Skeletal muscle cell (primary cell): ENCODE measurements at regions not wholly inside any gene's neighbourhood (a gene's known extent, or its start where the extent isn't known, plus 50 kb on each side); places are given as distances from the start of the nearest gene placed in this dataset.
"Not testable (repeated sequence)": the region's sequence is repeated elsewhere in the genome, so short reads cannot be mapped to it uniquely, and the experiment has no call there.

ENCODE experiments used
- DNase-seq: peaks from one replicate; pipeline ENCODE4 v3.0.0-alpha.2; 2010; ENCODE audit warnings: low read depth
- H3K4me3 ChIP-seq: 2 replicates; pipeline ENCODE4 v1.5.1; 2011; ENCODE audit warnings: low read depth, mild to moderate bottlenecking, control low read depth, low read length, moderate library complexity

GRCh38 chr10:20443094-20443493 lies 454.0 kb downstream of the NEBL start:
- no peak overlapping the region for H3K4me3 ChIP-seq
- no peak for DNase-seq

- H3K4me3 ChIP-seq = no peak overlapping the region
- DNase-seq = no peak
Measured at GRCh38 chr10:20429742-20430141, 467.4 kb downstream of the NEBL start.

GRCh38 chr10:20427821-20428220 lies 469.3 kb downstream of the NEBL start:
- H3K4me3 ChIP-seq = no peak overlapping the region
- DNase-seq = no peak

GRCh38 chr10:20418286-20418685 lies 478.8 kb downstream of the NEBL start:
- no peak overlapping the region for H3K4me3 ChIP-seq
- DNase-seq = no peak

- no peak for DNase-seq
- no peak overlapping the region for H3K4me3 ChIP-seq
Measured at GRCh38 chr10:20417791-20418190, 479.3 kb downstream of the NEBL start.

- H3K4me3 ChIP-seq = no peak overlapping the region
- DNase-seq = no peak
Measured at GRCh38 chr10:20415684-20416083, 481.4 kb downstream of the NEBL start.

- no peak for DNase-seq
- no peak overlapping the region for H3K4me3 ChIP-seq
Measured at GRCh38 chr10:20407357-20407756, 489.8 kb downstream of the NEBL start.

GRCh38 chr10:20406281-20407104 lies 490.6 kb downstream of the NEBL start:
- no peak for DNase-seq
- no peak overlapping the region for H3K4me3 ChIP-seq

GRCh38 chr10:20405761-20406160 lies 491.4 kb downstream of the NEBL start:
- no peak overlapping the region for H3K4me3 ChIP-seq

GRCh38 chr10:20405050-20405449 lies 492.1 kb downstream of the NEBL start:
- no peak for DNase-seq
- no peak overlapping the region for H3K4me3 ChIP-seq

More at GRCh38 chr10:20405761-20406160, 491.4 kb downstream of the NEBL start:
- DNase-seq = no peak

GRCh38 chr10:20399772-20400171 lies 497.3 kb downstream of the NEBL start:
- no peak for DNase-seq
- no peak overlapping the region for H3K4me3 ChIP-seq

- H3K4me3 ChIP-seq = no peak overlapping the region
- DNase-seq = no peak
Measured at GRCh38 chr10:20396701-20397100, 500.4 kb downstream of the NEBL start.

- DNase-seq = no peak
- no peak overlapping the region for H3K4me3 ChIP-seq
Measured at GRCh38 chr10:20396205-20396604, 500.9 kb downstream of the NEBL start.

- no peak overlapping the region for H3K4me3 ChIP-seq
- no peak for DNase-seq
Measured at GRCh38 chr10:20391629-20392028, 505.5 kb downstream of the NEBL start.

GRCh38 chr10:20381761-20382160 lies 515.4 kb downstream of the NEBL start:
- no peak overlapping the region for H3K4me3 ChIP-seq
- no peak for DNase-seq

- no peak for DNase-seq
- H3K4me3 ChIP-seq = no peak overlapping the region
Measured at GRCh38 chr10:20380401-20380800, 516.7 kb downstream of the NEBL start.

- no peak for DNase-seq
- H3K4me3 ChIP-seq = no peak overlapping the region
Measured at GRCh38 chr10:20372748-20373147, 524.4 kb downstream of the NEBL start.

GRCh38 chr10:20370977-20371533 lies 526.1 kb downstream of the NEBL start:
- DNase-seq = not testable (repeated sequence)

GRCh38 chr10:20369863-20370736 lies 527.0 kb downstream of the NEBL start:
- no peak for DNase-seq

More at GRCh38 chr10:20370977-20371533, 526.1 kb downstream of the NEBL start:
- not testable (repeated sequence) for H3K4me3 ChIP-seq

GRCh38 chr10:20363684-20364083 lies 533.4 kb downstream of the NEBL start:
- H3K4me3 ChIP-seq = no peak overlapping the region
- DNase-seq = no peak

More at GRCh38 chr10:20369863-20370736, 527.0 kb downstream of the NEBL start:
- no peak overlapping the region for H3K4me3 ChIP-seq
